ENCODE measurements at regions not wholly inside any gene's neighbourhood (a gene's known extent, or its start where the extent isn't known, plus 50 kb on each side); places are given as distances from the start of the nearest gene placed in this dataset.

GRCh38 chr2:219744600-219744999 is 117.2 kb downstream of the SLC4A3 start:
- H3K56ac ChIP-seq (ENCODE audit: insufficient read length, low read depth, low read length), result no peak overlapping the region

More at GRCh38 chr2:219744600-219744999, 117.2 kb downstream of the SLC4A3 start:
- H3K79me2 ChIP-seq (ENCODE audit: insufficient read depth, low read length), result no peaks in the 10 kb centered on the region
- H4K91ac ChIP-seq (ENCODE audit: insufficient read length, low read depth, low read length), result no peak overlapping the region
- H3K79me1 ChIP-seq (ENCODE audit: insufficient read depth, low read depth, low read length, poor library complexity, severe bottlenecking), result no peaks in the 10 kb centered on the region
- peaks cover 1 to 8% of the 10 kb centered on the region in 2 experiments for H3K4me1 Mint-ChIP-seq
- H2BK5ac ChIP-seq (ENCODE audit: insufficient read length, low read length), result no peak overlapping the region
- H3K4me1 ChIP-seq (ENCODE audit: insufficient read depth, low read length), result 0 out of 2 replicates have a peak, but pooled peaks cover 2% of the 10 kb centered on the region
- no peaks in the 10 kb centered on the region for H3K27me3 ChIP-seq (ENCODE audit: insufficient read depth, low read length)
- H3K4me3 Mint-ChIP-seq, result no peak overlapping the region
- H3K9me3 Mint-ChIP-seq, result no peaks in the 10 kb centered on the region
- H3K27ac ChIP-seq (ENCODE audit: insufficient read length, low read depth, low read length), result no peak overlapping the region
- H2AK5ac ChIP-seq (ENCODE audit: insufficient read length, low read length), result no peak overlapping the region
- no peaks in the 10 kb centered on the region for H4K20me1 ChIP-seq (ENCODE audit: control insufficient read depth, insufficient read depth, insufficient read length)
- no peak overlapping the region for H2BK12ac ChIP-seq (ENCODE audit: insufficient read length, low read depth, low read length)
- no peak overlapping the region for H2BK20ac ChIP-seq (ENCODE audit: low read depth, low read length, poor library complexity, severe bottlenecking)
- H3K27me3 Mint-ChIP-seq (ENCODE audit: low read depth), result no peaks in the 10 kb centered on the region
- H3K14ac ChIP-seq (ENCODE audit: insufficient read depth, low read length), result no peak overlapping the region
- no peak overlapping the region for H2BK120ac ChIP-seq (ENCODE audit: low read depth, low read length, poor library complexity, severe bottlenecking)
- no peaks in the 10 kb centered on the region for H3K36me3 Mint-ChIP-seq (ENCODE audit: insufficient read depth in 1 of 3, low read depth in 3 of 3)
- H3K9ac ChIP-seq (ENCODE audit: extremely low read depth, insufficient read length, low read length), result no peak overlapping the region
- DNase-seq, result no peak
- WGBS (ENCODE audit: extremely low coverage, insufficient read length, low lambda C conversion rate), result no CpG with 5 or more reads among the region's 4 CpGs
- H3K9me3 ChIP-seq (ENCODE audit: control insufficient read depth, low read depth, low read length), result no peaks in the 10 kb centered on the region
- no peak overlapping the region for H3K4ac ChIP-seq (ENCODE audit: low read depth, low read length)
- no peak overlapping the region for H4K8ac ChIP-seq (replicated peaks; ENCODE audit: insufficient read length, low read depth, low read length)
- H3K18ac ChIP-seq (ENCODE audit: insufficient read length, low read depth, low read length), result no peak overlapping the region
- no peak overlapping the region for H3K23ac ChIP-seq (ENCODE audit: insufficient read length, low read depth, low read length)
- no peak for TF ChIP-seq CTCF (conservative IDR thresholded peaks at IDR 0.05)
- no peak overlapping the region for H2AFZ ChIP-seq (ENCODE audit: low read length)
- no peak overlapping the region for H3K4me2 ChIP-seq (ENCODE audit: insufficient read depth, insufficient read length, low read length)
- H2BK15ac ChIP-seq (ENCODE audit: low read depth, low read length), result no peak overlapping the region
- no peak overlapping the region for H4K5ac ChIP-seq (ENCODE audit: insufficient read length, low read depth, low read length)
- no peak overlapping the region for H3K27ac Mint-ChIP-seq
- no peaks in the 10 kb centered on the region for H3K23me2 ChIP-seq (ENCODE audit: insufficient read length, low read depth, low read length, poor library complexity, severe bottlenecking)
- no peak overlapping the region for H3T11ph ChIP-seq (ENCODE audit: low read length)
